OCI-LY3 (cell line): ENCODE measurements at regions not wholly inside any gene's neighbourhood (a gene's known extent, or its start where the extent isn't known, plus 50 kb on each side); places are given as distances from the start of the nearest gene placed in this dataset.

Experiments used
- H2AFZ ChIP-seq: fragments of 200-600, 300-600 bp; shearing (Covaris generic); 2 replicates; pipeline ENCODE4 v1.6.0; 2014; ENCODE audit warnings: antibody characterized with exemption, low read depth, low read length
- H3K27ac ChIP-seq: fragments of 200-600, 300-600 bp; sonication (generic); 2 replicates; pipeline ENCODE4 v1.5.1; 2014; ENCODE audit warnings: mild to moderate bottlenecking, low read length, moderate library complexity, mixed read lengths
- H3K27me3 ChIP-seq: fragments of 200-600, 300-600 bp; sonication (generic); 2 replicates; pipeline ENCODE4 v1.6.1; 2014; ENCODE audit warnings: low read depth, low read length, mixed read lengths
- H3K36me3 ChIP-seq: fragments of 200-600, 300-600 bp; sonication (generic); replicated peaks from 2 replicates; pipeline ENCODE3; 2014; ENCODE audit warnings: low read depth, low read length, mixed read lengths
- H3K4me1 ChIP-seq: fragments of 300-600, 200-600 bp; sonication (generic); 2 replicates; pipeline ENCODE4 v1.6.1; 2014; ENCODE audit warnings: low read length, mixed read lengths
- H3K4me2 ChIP-seq: fragments of 200-600, 300-600 bp; sonication (generic); 2 replicates; pipeline ENCODE4 v1.6.1; 2014; ENCODE audit warnings: low read length, mixed read lengths
- H3K4me3 ChIP-seq: fragments of 300-600, 200-600 bp; sonication (generic); 2 replicates; pipeline ENCODE4 v1.5.1; 2014; ENCODE audit warnings: antibody characterized with exemption, mild to moderate bottlenecking, low read length, moderate library complexity
- H3K79me2 ChIP-seq: fragments of 300-600, 200-600 bp; shearing (Covaris generic); 2 replicates; pipeline ENCODE4 v1.6.1; 2014; ENCODE audit warnings: mild to moderate bottlenecking, low read length, mixed read lengths
- H3K9ac ChIP-seq: fragments of 300-600, 200-600 bp; shearing (Covaris generic); 2 replicates; pipeline ENCODE4 v1.6.0; 2014; ENCODE audit warnings: mild to moderate bottlenecking, low read length, moderate library complexity
- H3K9me3 ChIP-seq: fragments of 200-600, 300-600 bp; shearing (Covaris generic); 2 replicates; pipeline ENCODE4 v1.6.1; 2014; ENCODE audit warnings: low read length, mixed read lengths; ENCODE audit not compliant: insufficient read depth
- H4K20me1 ChIP-seq: fragments of 200-600, 300-600 bp; sonication (generic); 2 replicates; pipeline ENCODE4 v1.6.1; 2016; ENCODE audit warnings: low read length, mixed read lengths; ENCODE audit not compliant: insufficient read depth
- CTCF ChIP-seq: fragments of 200-600, 300-600 bp; sonication (generic); IDR thresholded peaks from 2 replicates; pipeline ENCODE4 v1.5.1; 2014; ENCODE audit warnings: antibody characterized with exemption, low read length, low read depth
- EZH2phosphoT487 ChIP-seq: fragments of 200-600 bp; shearing (Covaris generic); IDR thresholded peaks from 2 replicates; pipeline ENCODE4 v1.6.1; 2018; ENCODE audit warnings: antibody characterized with exemption, mixed run types, low read depth

- Histone ChIP-seq H2AFZ (no peak overlapping the region), H3K27me3 (no peaks in the 10 kb centered on the region; the same call in 1 of the 2 replicates), H3K4me2 (no peak overlapping the region), H3K9ac (no peak overlapping the region), H3K27ac (no peak overlapping the region), H3K36me3 (no peaks in the 10 kb centered on the region), H4K20me1 (no peaks in the 10 kb centered on the region), H3K4me1 (no peaks in the 10 kb centered on the region), H3K4me3 (no peak overlapping the region), H3K9me3 (no peaks in the 10 kb centered on the region), H3K79me2 (no peaks in the 10 kb centered on the region)
- TF ChIP-seq EZH2phosphoT487, result no peak
- TF ChIP-seq CTCF, result no peak
Observed at GRCh38 chr1:208410409-208410808, 166.2 kb upstream of the PLXNA2 start.

- Histone ChIP-seq H3K4me2 (no peak overlapping the region), H3K27me3 (peaks cover 19% of the 10 kb centered on the region; the same call in 1 of the 2 replicates), H3K4me1 (peaks cover 2% of the 10 kb centered on the region; the same call in 1 of the 2 replicates), H3K36me3 (no peaks in the 10 kb centered on the region), H3K4me3 (no peak overlapping the region), H3K79me2 (no peaks in the 10 kb centered on the region), H4K20me1 (no peaks in the 10 kb centered on the region), H3K9ac (no peak overlapping the region), H2AFZ (no peak overlapping the region), H3K27ac (no peak overlapping the region), H3K9me3 (no peaks in the 10 kb centered on the region)
- TF ChIP-seq CTCF (no peak), EZH2phosphoT487 (no peak)
Observed at GRCh38 chr1:208413006-208413405, 168.8 kb upstream of the PLXNA2 start.

- no peak overlapping the region for H3K4me3 ChIP-seq
- H3K9me3 ChIP-seq, result no peaks in the 10 kb centered on the region
- TF ChIP-seq CTCF (no peak), EZH2phosphoT487 (no peak)
- H2AFZ ChIP-seq, result no peak overlapping the region
- H3K27me3 ChIP-seq, result peaks cover 34% of the 10 kb centered on the region; the same call in 1 of the 2 replicates
- H3K79me2 ChIP-seq, result no peaks in the 10 kb centered on the region
- no peak overlapping the region for H3K9ac ChIP-seq
- H3K4me1 ChIP-seq, result peaks cover 2% of the 10 kb centered on the region; the same call in 1 of the 2 replicates
- no peak overlapping the region for H3K4me2 ChIP-seq
- no peak overlapping the region for H3K27ac ChIP-seq
- no peaks in the 10 kb centered on the region for H3K36me3 ChIP-seq
- no peaks in the 10 kb centered on the region for H4K20me1 ChIP-seq
Observed at GRCh38 chr1:208418667-208419066, 174.5 kb upstream of the PLXNA2 start.

- H3K4me1 ChIP-seq, result peaks cover 2% of the 10 kb centered on the region; the same call in 1 of the 2 replicates
- no peaks in the 10 kb centered on the region for H3K36me3 ChIP-seq
- H4K20me1 ChIP-seq, result no peaks in the 10 kb centered on the region
- no peaks in the 10 kb centered on the region for H3K79me2 ChIP-seq
- TF ChIP-seq CTCF (no peak), EZH2phosphoT487 (no peak)
- no peak overlapping the region for H3K27ac ChIP-seq
- no peak overlapping the region for H3K4me3 ChIP-seq
- H3K9ac ChIP-seq, result no peak overlapping the region
- H3K4me2 ChIP-seq, result no peak overlapping the region
- peaks cover 34% of the 10 kb centered on the region; the same call in 1 of the 2 replicates for H3K27me3 ChIP-seq
- no peak overlapping the region for H2AFZ ChIP-seq
- H3K9me3 ChIP-seq, result no peaks in the 10 kb centered on the region
Observed at GRCh38 chr1:208419746-208420420, 175.7 kb upstream of the PLXNA2 start.
